GM19467 (cell line): ENCODE measurements at regions not wholly inside any gene's neighbourhood (a gene's known extent, or its start where the extent isn't known, plus 50 kb on each side); places are given as distances from the start of the nearest gene placed in this dataset.

Experiments used
- ATAC-seq: cut with Tn5 transposase; IDR thresholded peaks from one replicate; pipeline ENCODE4 v1.9.1; 2021; ENCODE audit warnings: mild to moderate bottlenecking, moderate library complexity; ENCODE audit not compliant: unreplicated experiment

DNA sequence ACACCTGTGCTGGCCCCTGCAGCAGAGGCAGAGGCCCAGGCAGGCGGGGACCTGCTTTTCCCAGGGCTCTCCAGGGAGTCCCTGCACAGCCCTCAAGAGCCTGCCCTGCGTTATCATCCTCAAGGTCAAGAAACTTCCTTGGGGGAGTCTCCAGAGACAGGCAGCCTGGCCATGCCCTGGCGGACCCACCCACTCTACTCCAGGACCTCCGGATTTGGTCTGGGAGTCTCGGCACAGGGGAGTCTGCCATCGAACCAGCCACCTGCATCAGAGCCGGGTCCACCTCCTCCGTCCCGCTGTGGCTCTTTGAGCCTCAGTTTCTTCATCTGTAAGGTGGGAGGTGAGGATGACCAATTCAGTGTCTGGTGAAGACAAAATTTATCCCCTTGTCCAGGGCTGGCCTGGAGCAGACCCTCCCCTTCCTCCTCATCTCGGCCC lies 75.3 kb upstream of the TNRC6C start:
- ATAC-seq: no peak

DNA sequence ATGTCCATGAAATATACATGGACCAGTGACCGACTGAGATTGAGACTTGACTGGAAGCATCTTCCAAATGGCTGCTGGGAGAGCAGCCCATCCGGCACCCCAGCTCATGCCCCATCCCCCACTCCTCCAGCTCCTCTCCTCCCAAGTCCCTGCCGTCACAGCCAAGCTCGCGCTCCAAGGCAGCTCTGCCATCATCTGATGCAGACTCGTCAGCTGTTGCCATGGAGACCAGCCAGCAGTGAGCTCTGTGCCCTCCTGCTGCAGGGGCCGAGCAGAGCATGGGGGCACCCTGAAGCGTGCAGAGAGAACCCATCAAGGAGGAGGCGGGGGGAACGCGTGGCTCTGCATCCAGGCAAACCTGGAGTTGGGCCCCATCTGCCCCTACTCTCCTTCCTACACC lies 74.5 kb upstream of the TNRC6C start:
- ATAC-seq: no peak

DNA sequence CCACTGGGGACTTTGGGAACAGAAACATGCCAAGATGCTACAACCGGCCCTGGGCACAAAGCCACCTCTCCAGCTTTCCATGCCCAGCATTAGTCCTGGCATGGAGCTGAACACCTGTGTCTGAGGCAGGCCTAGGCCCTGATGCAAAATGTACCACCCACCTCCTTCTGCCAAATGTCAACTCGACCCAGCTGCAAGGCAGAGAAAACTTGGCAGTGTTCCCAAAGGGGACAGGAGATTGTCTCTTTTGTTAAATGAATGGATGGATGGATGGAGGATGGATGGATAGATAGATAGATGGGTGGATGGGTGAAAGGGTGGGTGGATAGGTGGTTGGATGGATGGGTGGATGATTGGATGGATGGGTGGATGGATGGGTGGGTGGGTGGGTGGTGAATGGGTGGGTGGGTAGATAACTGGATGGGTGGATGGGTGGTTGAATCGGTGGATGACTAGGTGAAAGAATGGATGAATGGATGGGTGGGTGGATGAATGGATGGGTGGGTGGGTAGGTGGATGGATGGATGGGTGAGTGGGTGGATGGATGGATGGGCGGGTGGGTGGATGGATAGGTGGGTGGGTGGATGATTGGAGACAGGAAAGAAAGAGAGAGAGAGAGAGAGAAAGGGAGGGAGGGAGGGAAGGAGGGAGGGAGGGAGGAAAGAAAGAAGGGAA lies 73.4 kb upstream of the TNRC6C start:
- ATAC-seq: no peak

DNA sequence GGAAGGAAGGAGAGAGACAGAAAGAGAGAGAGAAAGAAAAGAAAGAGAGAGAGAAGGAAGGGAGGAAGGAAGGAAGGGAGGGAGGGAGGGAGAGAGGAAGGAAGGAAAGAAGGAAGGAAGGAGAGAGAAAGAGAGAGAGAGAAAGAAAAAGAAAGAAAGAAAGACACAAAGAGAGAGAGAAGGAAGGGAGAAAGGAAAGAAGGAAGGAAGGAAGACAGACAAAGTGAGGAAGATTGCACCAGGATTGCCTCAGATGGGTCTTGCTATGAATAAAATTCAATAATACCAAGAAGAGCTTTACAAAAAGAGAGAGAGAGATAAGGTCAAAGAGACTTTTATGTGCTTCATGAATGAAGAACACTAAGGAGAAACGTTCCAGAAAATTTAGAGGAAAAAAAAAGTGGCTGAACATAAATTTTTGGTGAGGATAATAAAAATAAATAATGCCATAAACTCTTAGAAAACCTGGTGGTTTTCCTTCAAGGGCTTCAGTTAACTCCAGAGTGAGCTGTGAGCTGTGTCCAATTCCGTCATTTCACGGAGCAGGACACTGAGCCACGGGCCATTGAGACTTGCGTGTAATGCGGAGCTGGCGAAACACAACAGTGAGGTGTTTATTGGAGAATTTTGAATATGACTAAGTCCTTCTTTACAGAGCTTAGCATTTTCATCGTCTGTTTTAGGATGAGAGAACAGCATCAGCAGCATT lies 72.7 kb upstream of the TNRC6C start:
- ATAC-seq: no peak

DNA sequence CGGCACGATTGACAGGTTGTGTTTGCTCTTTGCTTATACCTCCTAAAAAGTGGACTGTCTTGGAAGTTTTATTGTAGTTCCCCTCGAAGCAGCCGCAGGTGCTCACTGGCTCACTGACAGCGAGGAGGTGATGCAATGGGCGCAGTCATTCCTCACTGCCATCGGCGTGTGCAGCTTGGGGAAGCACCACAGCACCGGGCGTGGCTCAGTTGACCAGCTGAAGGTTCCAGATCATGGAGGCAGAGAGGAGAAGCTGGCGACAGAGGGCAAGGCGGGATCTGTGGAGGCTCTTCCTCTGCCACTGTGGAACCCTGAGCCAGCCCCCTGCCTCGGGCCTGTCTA lies 72.1 kb upstream of the TNRC6C start:
- no peak for ATAC-seq

DNA sequence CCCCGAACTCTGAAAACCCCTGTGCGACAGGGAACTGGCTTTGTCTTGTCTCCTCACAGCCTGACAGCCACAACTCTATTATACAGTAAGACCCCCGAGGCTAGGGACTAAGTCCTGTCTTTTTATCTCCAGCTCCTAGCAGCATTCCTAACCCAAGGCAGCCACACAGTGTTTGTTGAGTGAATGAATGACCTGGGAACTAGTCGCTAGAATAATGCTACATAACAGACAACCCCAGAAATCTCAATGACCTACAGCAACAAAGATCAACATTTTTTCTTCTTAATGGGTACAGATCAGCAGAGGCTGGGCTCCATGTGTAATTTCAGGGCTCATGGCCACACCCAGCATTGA lies 71.4 kb upstream of the TNRC6C start:
- ATAC-seq: no peak

DNA sequence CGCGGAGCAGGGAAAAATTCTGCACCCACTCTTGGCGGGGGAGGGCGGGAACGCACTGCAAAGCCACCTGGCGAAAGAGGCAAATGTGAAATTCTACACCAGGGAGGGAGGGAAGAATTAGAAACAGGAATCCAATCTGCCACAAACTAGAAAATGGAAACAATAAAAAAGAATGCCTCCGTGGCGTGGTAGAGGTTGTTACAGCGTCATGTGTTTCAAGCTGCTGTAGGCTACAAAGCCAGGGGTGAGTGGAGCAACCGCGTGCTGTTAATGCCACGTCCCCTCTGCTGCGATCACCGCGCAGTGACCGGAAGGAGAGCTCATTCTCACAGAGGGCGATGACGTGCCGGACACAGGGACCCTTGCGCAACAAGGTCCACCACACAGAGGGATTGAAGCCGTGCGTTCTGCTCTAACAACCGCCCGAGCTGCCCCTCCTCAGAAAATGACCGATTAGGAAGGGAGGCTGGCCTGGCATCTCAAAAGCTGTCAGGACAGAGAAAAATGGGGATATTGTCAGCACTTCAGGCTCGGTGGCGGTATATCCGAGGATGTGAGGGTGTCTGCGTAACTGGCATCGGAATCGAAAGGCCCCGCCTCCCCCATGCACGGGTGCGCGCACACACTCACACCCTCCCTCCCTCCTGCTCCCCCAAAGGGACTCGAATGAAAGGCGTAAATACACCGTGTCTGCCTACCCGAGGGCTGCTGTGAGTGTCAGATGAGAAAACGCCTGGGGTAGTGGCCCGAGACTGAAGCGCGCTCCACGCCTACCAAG lies 70.8 kb upstream of the TNRC6C start:
- ATAC-seq: no peak

DNA sequence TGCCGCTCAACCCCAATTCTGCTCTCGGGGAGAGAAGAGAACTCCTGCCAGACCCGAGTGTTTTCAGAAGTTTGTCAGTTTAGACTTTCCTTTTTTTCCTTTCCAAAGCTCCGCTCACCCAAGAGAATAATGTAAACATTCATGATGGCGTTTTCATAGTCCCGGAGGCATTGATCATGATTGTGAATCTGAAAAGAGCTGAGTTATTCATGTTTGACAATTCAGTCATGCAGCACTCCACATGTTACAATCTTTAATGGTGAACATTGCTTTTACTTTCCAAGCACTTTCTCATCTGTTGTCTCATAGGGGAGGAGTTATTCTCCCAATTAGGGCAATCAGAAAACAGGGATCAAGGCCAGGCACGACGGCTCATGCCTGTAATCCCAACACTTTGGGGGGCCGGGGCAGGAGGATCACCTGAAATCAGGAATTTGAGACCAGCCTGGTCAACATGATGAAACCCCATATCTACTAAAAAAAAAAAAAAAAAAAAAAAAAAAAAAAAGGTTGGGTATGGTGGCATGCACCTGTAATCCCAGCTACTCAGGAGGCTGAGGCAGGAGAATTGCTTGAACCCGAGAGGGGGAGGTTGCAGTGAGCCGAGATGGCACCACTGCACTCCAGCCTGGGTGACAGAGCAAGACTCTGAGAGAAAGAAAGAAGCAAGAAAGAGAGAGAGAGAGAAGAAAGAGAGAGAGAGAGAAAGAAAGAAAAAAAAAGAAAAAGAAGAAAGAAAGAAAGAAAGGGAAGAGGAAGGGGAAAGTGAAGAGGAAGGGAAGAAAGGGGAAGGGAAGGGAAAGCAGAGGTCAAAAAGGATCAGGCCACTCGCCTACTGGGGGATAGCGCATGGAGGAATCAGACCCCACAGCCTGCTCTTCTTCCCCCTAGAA lies 70.0 kb upstream of the TNRC6C start:
- ATAC-seq: no peak

DNA sequence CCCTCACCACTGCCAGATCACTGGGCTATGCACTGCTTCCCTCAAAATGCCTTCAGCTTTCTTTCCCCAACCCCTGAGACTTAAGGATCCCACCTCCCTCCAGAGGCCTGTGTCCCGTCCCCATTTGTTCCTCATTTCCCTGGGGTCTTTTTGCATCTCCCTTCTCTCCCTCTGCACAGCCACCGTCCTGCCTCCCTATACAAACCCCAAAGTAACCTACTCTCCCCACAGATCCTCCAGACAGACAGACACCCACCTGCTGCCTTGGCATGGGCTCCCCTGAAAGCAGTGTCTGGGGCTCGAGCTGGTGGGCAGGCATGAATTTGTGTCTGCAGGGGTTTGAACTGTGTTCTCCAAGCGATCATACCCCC lies 69.4 kb upstream of the TNRC6C start:
- no peak for ATAC-seq

DNA sequence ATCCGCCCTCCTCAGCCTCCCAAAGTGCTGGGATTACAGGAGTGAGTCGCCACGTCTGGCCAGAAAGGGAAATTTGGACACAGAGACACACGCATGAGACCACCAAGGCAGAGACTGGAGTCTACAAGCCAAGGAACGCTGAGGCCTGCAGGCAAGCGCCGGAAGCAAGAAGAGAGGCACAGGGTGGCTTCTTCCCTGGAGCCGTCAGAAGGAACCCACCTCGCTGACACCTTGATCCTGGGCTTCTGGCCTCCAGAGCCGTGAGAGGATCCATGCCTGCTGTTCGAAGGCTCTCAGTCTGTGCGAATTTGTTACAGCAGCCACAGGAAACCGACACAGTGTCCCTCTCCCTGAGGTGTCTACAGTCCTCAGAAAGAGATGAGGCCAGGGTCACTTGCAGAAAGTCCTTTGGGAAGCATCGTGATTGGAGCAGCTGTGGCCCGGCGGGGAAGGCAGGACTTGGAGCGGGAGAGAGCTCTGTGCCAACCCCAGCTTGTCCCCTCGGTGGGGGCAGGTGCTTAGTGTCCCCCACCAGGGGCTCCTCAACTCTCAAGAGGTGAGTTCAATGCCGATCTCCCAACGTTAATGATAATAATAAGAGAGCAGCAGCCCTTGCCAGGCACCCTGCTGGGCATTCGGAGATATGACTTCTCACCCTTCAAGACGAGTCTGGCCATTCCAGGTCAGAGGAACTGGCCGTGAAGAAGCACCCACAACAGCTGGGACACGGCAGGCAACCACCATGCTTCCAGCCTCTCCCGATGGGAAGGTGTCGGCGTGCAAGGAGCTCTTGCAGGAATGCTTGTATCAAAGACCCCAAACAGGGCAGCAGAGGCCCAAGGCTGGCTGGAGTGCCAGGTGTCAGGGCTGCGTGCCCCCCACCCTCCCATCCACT lies 68.4 kb upstream of the TNRC6C start:
- ATAC-seq: no peak

DNA sequence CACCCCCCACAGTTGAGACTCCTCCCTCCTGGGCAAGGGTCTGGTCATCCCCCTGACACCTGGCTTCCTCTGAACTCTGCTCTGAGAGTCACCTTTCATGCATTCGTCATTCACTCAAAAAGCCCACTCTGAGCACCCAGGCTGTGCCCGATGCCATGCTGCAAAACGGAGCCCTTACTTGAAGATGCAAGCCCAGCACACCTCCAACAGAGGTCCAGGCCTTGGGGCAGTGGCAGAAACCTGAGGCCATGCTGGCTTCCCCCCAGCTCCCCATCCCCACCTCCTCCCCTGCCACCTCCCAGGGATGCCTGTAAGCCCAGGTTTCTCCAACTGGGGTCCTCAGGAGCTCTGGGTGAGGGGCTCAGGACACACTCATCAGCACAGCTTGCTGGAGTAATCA lies 67.7 kb upstream of the TNRC6C start:
- ATAC-seq: no peak

DNA sequence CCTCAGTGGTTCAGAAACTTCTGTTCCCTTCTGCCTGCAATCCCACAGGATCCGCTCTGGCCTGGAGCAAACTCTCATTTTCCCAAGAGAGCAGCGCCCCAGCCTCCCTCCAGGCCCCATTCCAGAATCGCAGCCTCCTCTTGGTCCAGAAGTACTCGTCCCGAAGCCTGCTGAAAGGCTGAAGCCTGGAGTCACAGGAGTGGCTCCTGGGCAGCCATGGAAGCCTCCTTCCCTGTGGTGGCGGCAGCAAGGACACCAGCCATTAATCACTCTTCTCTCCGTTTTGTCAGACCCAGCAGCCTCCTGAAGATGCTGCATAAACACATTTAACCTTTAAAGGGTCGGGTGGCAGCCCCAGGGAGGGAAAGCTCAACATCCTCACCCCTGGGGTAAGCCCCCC lies 66.9 kb upstream of the TNRC6C start:
- no peak for ATAC-seq

DNA sequence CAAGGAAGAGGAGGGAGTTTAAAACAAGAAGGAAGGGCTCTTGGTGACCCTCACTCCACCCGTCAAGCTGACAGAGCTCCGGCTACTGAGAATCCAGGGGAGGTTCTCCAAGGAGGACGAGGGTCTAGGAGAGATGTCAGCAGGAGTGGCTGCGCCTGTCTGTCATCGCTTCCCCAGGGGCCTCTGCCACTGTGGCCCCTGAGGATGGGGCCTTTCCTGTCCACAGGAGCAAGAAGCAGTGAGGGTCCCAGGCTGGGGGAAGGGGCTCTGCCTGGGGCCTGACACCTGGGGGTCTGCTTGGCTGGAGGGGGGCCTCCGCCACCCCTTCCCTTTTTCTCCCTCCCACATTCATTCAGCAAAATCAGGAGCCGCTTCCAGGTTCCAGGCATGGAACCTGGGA lies 66.5 kb upstream of the TNRC6C start:
- ATAC-seq: no peak

DNA sequence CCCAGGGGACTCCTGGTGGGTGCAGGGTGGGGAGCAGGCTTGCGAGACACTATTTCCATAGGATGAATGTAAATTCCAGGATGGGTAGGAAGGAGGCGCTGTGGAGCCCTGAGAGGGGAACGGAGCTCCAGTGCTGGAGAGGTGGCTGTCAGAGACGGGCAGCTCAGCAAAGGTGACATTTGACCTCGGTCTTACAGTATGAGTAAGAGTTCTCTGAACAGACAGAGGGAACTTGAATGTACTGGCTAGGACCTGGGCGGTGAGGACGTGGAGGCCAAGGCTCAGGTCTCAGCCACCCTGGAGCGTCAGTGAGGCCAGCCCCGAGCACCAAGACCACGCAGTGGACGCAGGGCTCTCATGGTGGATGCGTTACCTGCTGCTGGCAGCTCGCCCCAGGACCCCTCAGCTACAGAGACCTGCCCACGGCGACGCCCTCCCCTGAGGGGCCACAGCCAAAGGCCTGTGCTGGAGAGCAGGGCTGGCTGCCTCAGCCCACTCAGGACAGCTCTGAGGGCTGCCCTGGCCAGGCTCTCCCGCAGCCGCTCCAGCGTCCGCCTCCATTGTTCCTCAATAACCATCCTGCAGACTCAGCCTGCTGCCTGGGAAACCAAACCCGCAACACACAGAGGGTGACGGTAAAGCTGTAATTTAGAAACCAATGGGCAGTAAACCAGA lies 65.9 kb upstream of the TNRC6C start:
- ATAC-seq: no peak

DNA sequence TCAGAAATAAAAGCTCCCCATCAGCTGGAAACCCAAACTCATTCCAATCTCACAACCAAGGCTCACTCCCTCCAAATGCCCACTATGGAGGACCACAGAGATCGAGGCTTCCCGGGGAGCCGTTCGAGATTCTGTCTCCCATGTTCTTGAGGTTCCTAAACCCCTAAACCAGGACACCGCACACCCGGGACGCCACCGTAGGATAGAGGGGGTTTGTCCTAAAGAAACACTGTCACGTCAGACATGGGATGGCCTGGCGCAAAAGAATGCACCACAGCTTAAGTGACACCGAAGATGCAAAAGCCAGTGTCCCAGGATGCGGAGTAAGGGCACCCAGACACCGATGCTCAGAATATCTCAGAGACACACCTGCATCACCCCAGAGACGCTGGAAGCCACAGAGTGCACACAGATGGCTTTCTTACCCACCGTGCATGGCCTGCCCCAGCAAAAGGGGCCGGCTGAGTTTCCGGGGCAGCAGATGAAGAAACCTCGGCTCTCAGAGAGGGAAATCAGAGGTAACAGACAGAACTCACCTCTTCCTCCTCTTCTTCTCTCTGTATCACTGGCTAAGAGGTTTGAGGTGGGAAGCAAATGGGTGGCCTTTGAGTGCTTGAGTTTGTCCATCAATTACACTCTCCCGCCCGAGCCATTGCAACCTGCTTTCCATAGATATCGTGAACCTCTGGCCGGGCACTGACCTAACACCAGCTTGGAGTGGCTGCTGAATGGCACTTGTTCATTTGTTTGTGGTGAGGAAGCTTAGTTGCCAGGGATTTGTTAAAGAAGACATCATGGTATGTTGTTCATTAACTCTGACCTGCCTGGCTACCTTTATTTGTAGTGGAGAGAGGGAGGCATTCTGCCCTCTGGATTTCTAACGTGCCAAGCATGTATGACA lies 65.1 kb upstream of the TNRC6C start:
- no peak for ATAC-seq

DNA sequence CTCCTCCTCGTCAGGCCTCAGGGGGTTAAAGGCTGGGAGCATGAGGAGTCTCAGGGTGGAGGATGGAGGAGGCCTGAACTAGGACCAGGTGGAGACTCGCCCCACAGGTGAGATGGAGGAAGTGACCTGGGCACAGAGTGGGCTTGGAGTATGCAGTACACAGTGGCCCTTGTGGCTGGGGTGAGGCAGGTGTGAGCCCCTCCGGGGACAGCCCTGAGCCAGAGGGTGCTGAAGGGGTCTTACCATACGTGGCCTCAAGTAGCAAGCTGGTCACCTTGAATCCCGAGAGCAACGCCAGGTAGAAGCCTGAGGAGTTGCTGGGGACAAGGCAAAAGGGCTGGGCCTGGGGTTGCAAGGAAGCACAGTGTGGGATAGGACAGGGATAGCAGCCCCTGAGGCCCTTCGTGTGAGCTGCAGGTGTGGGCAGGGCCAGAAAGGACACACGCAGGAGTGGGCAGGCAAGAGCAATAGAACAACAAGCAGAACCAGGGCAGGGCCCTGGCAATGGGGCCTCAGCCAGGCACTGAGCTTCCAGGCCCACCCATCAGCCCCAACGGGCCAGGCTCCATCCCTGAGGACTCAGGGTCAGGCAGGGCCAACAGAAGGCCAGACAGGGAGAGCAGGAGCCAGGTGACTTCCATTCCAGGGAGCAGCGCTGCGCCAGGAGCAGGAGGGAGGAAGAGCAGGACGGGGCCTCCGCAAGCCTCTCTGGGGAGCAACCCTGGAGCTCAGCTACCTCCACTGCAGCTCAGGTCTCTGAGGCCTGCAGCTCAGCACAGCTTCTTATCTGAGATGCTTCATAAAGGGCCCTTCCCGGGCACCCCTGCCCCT lies 64.2 kb upstream of the TNRC6C start:
- ATAC-seq: no peak

DNA sequence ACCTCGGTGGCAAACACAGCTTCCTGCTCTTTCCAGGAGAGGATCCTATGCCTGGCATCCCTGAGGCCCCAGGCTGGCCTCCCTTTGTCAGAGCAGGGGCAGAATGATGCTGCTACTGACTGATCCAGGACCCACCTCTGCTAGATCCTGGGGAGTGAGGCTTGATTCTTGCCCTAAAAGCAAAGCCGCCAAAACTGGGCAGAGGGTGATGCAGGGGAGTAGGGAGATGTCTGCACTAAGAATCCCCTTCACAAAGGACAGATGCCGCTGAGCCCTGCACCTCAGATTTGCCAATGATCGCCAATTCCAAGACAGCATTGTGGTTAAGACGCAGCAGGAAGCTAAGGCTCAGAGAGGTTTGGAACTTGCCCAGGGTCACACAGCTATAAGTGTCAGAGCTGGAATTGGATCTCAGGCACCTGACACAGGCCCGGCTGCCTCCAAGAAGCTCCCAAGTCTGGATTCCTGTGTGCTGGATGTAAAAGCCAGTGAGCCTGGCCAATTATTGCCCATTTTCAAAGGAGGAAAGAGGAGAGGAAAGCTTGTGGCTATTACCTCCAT lies 60.7 kb upstream of the TNRC6C start:
- no peak for ATAC-seq
